AG04450 (cell line): ENCODE measurements at regions not wholly inside any gene's neighbourhood (a gene's known extent, or its start where the extent isn't known, plus 50 kb on each side); places are given as distances from the start of the nearest gene placed in this dataset.

Source experiments
- CTCF ChIA-PET: fragments of 300-600, 350-600 bp; formaldehyde crosslinking; extraction: SDS; loops from one replicate; lab custom pipeline; 2022; ENCODE audit warnings: antibody characterized with exemption, inconsistent platforms; lab: Charles Lee
- POLR2A ChIA-PET: fragments of 350-600 bp; formaldehyde crosslinking; extraction: SDS; loops from one replicate; lab custom pipeline; 2021; ENCODE audit warnings: antibody characterized with exemption, inconsistent platforms; lab: Yijun Ruan, JAX
- DNase-seq: peaks from one replicate; pipeline ENCODE4 v3.0.0-alpha.2; 2011; ENCODE audit warnings: low read depth, low spot score
- H3K27ac ChIP-seq: one replicate; pipeline ENCODE4 v1.5.1; 2012; ENCODE audit warnings: low read depth, low read length, control low read depth
- H3K27me3 ChIP-seq: one replicate; pipeline ENCODE4 v1.6.0; 2012; ENCODE audit warnings: low read length; ENCODE audit not compliant: control insufficient read depth, insufficient read depth
- H3K4me3 ChIP-seq: 2 replicates; pipeline ENCODE4 v1.5.1; 2011; ENCODE audit warnings: mild to moderate bottlenecking, low read depth, low read length, control low read depth
- H3K9me3 ChIP-seq: 2 replicates; pipeline ENCODE4 v1.5.1; 2012; ENCODE audit warnings: low read length; ENCODE audit not compliant: control insufficient read depth, insufficient read depth
- TF ChIP-seq, protein P1 (sequence below): IDR thresholded peaks from 2 replicates; pipeline ENCODE4 v1.5.1; 2011; ENCODE audit warnings: low read depth, low read length, control low read depth, inconsistent platforms

DNA sequence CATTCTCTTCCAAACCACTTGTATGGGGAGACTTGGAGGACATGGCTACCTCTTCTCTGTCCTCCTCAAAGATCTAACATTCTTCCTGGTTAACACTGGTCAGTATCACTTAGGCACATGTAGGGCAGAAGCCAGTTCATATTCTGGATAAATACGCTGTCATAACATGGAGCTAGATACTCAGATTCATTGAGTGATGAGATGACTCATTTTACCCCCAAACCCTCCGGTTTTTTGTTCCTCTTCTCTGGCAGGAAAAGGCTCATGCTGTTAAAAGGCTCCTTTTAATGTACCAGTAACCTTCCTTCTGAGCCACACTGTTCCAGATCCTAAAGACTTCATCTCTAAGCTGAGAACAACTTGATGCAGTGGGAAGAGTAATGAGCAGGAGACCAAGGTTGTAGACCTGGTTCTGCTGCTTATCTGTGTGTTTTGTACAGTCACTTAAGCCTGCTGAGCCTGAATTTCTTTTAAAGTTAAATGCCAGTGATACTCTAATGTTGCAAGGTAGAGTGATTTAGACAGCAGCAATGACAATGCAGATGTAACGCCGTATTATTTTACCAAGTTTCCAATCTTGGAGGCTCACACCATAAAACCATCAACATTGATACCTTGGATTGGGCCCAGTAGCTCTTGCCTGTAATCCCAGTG is 57.3 kb upstream of the ELK3 start:
- TF ChIP-seq, protein P1, sequence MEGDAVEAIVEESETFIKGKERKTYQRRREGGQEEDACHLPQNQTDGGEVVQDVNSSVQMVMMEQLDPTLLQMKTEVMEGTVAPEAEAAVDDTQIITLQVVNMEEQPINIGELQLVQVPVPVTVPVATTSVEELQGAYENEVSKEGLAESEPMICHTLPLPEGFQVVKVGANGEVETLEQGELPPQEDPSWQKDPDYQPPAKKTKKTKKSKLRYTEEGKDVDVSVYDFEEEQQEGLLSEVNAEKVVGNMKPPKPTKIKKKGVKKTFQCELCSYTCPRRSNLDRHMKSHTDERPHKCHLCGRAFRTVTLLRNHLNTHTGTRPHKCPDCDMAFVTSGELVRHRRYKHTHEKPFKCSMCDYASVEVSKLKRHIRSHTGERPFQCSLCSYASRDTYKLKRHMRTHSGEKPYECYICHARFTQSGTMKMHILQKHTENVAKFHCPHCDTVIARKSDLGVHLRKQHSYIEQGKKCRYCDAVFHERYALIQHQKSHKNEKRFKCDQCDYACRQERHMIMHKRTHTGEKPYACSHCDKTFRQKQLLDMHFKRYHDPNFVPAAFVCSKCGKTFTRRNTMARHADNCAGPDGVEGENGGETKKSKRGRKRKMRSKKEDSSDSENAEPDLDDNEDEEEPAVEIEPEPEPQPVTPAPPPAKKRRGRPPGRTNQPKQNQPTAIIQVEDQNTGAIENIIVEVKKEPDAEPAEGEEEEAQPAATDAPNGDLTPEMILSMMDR, result no peak
- POLR2A ChIA-PET, result no interaction called here
- Histone ChIP-seq H3K9me3 (no peaks in the 10 kb centered on the region), H3K27me3 (no peaks in the 10 kb centered on the region), H3K4me3 (no peak overlapping the region), H3K27ac (no peak overlapping the region)
- CTCF ChIA-PET, result no interaction called here
- no peak for DNase-seq

DNA sequence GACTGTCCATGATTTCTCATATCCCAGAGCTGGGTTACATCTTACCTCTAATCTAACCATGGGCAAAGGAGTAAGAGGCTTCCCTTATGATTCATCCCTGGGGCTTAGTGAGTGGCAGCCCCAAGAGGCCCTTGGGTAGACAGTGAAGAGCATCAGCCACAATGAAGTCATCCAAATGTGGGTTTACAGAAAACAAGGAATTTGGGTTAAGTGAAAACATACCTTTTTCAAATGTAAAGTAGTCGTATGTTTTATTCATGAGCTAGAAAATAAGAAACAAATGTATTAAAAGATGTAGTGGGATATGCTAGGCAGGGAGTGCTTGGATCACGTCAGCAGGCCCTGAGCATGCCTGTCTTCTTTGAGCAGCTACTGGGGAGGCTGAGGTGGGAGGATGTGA is 54.0 kb upstream of the ELK3 start:
- Histone ChIP-seq H3K27me3 (no peaks in the 10 kb centered on the region), H3K27ac (no peak overlapping the region), H3K4me3 (no peak overlapping the region), H3K9me3 (no peaks in the 10 kb centered on the region)
- no peak for DNase-seq
- ChIA-PET CTCF (no interaction called here), POLR2A (no interaction called here)
- TF ChIP-seq, protein P1, result no peak

DNA sequence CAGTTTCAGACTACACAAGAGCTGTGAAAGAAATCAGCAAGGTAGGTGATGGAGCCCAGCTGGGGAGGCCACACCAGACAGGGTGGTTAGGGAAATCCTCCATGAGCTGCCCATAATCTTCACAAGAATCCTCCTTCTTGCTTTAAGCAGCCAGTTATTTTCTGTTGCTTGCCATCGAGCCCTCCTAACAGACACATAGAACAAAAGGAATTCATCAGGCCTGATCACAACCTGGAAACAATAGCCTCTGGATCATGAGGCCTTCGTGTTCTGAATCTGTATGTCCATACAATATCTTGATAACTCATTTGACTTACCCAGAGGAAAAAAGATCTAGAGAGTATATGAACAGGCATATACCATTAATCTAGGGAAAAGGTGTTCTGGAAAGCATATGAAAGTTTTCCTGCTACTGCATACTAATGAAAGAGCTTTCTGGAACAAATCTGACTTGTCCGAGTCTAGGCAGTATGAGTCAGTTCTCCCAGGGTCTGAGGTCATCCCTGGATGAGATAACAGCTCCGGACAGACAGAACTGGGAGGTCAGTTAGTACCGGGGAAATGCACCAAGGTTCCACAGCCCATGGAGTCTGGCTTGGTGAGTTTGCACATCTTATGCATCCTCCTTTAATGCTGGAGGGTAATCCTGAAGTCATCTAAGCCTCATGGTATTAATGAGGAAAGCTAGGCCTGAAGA is 52.8 kb upstream of the ELK3 start:
- Histone ChIP-seq H3K9me3 (no peaks in the 10 kb centered on the region), H3K4me3 (no peak overlapping the region), H3K27me3 (no peaks in the 10 kb centered on the region), H3K27ac (no peak overlapping the region)
- TF ChIP-seq, protein P1, result no peak
- ChIA-PET POLR2A (no interaction called here), CTCF (no interaction called here)
- no peak for DNase-seq

DNA sequence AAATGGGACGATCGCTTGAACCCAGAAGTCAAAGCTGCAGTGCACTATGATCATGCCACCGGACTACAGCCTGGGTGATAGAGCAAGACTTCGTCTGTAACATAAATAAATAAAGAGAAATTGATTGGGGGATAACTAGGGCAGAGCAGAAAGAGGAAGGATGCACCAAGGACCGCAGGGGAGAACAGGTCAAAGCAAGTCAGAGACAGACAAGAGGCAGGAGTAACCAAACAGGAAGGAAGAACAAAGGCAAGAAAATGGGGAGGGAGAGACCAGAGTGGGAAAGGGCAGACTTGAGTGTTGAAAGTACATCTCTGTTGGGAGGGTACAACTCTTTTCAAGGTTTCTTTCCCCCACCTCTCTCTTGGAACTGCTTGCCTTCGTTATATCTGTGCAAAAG is 50.8 kb upstream of the ELK3 start:
- ChIA-PET POLR2A (no interaction called here), CTCF (no interaction called here)
- TF ChIP-seq, protein P1, result no peak
- no peak overlapping the region for H3K27ac ChIP-seq
- no peaks in the 10 kb centered on the region for H3K9me3 ChIP-seq
- no peak for DNase-seq
- no peaks in the 10 kb centered on the region for H3K27me3 ChIP-seq
- no peak overlapping the region for H3K4me3 ChIP-seq

DNA sequence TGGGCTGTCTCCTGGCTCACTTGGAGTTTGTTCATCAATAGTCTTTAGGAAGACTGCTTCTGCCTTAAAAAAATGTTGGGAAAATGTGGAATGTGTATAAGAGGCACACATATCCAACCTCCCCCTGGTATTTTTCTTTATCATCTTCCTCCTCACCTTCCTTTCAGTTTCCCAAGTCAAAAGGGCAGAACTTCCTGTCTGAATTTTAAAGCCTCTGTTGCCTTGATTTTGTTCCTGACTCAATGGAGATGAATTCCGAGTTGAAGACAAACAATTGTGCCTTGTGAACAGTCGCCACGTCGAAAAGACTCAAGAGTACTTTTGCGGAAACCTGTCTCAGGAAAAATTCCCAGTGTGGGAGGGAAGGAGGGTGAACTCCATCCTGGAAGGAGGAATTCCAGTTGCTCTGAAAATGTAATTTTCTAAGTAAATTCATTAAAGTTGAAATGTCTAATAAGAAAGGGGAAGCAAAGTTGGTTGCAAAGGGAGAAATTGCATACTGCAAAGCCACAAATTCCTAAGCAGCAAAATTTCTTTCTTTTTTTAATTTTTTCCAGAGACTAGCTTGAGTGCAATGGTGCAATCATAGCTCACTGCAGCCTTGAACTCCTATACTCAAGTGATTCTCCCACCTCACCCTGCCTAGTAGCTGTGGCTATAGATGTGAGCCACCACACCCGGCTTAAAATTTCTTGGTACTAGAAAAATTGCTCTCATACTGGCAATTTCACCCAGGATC is 50.2 kb upstream of the ELK3 start:
- POLR2A ChIA-PET, result no interaction called here
- Histone ChIP-seq H3K27ac (no peak overlapping the region), H3K4me3 (no peak overlapping the region), H3K27me3 (no peaks in the 10 kb centered on the region), H3K9me3 (no peaks in the 10 kb centered on the region)
- CTCF ChIA-PET, result no interaction called here
- DNase-seq, result no peak
- TF ChIP-seq, protein P1, result no peak
